Keratinocyte (primary cell): ENCODE measurements at regions not wholly inside any gene's neighbourhood (a gene's known extent, or its start where the extent isn't known, plus 50 kb on each side); places are given as distances from the start of the nearest gene placed in this dataset.

Experiments used
- EZH2 ChIP-seq: IDR thresholded peaks from one replicate; pipeline ENCODE4 v1.6.1; 2012; ENCODE audit warnings: inconsistent platforms, mild to moderate bottlenecking, low read length, moderate library complexity
- TF ChIP-seq, protein P1 (sequence below), 3 experiments: IDR thresholded peaks in 1 of 3; conservative IDR thresholded peaks in 1 of 3; optimal IDR thresholded peaks in 1 of 3; 2 replicates in 2 of 3; 3 replicates in 1 of 3; pipeline versions ENCODE3 to v1.5.1; 2011; ENCODE audit warnings: low read length in 3 of 3, mild to moderate bottlenecking in 3 of 3, moderate library complexity in 2 of 3, control low read depth in 1 of 3, inconsistent platforms in 1 of 3; ENCODE audit not compliant: insufficient read depth in 2 of 3; ENCODE audit errors: extremely low read depth in 1 of 3

DNA sequence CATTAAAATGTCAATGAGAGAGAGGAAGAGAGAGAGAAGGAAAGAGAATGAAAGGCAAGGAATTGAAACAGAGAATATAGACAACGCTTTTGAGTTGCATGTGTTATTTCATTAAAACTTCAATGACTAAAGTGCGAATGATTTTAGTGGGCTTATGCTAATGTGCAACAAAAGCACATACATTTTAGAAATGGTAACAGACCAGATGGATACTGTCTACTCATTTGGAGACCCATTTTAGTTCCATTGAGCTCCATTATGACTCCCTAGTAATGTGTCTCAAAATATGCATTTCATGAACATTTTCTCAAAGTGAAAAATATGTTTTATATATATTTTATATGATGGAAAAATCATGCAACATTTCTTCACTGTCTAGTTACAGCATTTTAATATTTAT lies 622.2 kb upstream of the GCFC2 start:
- TF ChIP-seq, protein P1, sequence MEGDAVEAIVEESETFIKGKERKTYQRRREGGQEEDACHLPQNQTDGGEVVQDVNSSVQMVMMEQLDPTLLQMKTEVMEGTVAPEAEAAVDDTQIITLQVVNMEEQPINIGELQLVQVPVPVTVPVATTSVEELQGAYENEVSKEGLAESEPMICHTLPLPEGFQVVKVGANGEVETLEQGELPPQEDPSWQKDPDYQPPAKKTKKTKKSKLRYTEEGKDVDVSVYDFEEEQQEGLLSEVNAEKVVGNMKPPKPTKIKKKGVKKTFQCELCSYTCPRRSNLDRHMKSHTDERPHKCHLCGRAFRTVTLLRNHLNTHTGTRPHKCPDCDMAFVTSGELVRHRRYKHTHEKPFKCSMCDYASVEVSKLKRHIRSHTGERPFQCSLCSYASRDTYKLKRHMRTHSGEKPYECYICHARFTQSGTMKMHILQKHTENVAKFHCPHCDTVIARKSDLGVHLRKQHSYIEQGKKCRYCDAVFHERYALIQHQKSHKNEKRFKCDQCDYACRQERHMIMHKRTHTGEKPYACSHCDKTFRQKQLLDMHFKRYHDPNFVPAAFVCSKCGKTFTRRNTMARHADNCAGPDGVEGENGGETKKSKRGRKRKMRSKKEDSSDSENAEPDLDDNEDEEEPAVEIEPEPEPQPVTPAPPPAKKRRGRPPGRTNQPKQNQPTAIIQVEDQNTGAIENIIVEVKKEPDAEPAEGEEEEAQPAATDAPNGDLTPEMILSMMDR (optimal IDR thresholded peaks at IDR 0.05 in 1 of 3, IDR thresholded peaks at IDR 0.05 in 1 of 3, conservative IDR thresholded peaks at IDR 0.05 in 1 of 3; ENCODE audit: extremely low read depth in 1 of 3, insufficient read depth in 2 of 3, low read length in 3 of 3), result no peak
- TF ChIP-seq EZH2, result no peak
